Activated naive CD4-positive, alpha-beta T cell treated with anti-CD3 and anti-CD28 coated beads for 36 hours (primary cell): ENCODE measurements at regions not wholly inside any gene's neighbourhood (a gene's known extent, or its start where the extent isn't known, plus 50 kb on each side); places are given as distances from the start of the nearest gene placed in this dataset.

Experiments
- CTCF ChIA-PET: fragments of 350-600 bp; sonication (Branson Sonifier 250); formaldehyde crosslinking; loops from one replicate; lab custom pipeline; 2021; ENCODE audit warnings: antibody characterized with exemption; lab: Charles Lee
- DNase-seq: peaks from one replicate; pipeline ENCODE4 v3.0.0-alpha.2; 2020
- H3K27ac Mint-ChIP-seq: one replicate; pipeline ENCODE4 v1.8.0; 2021; ENCODE audit warnings: mild to moderate bottlenecking, mixed read lengths
- H3K27me3 Mint-ChIP-seq: one replicate; pipeline ENCODE4 v1.8.0; 2021; ENCODE audit warnings: low read depth, mixed read lengths
- H3K36me3 Mint-ChIP-seq: one replicate; pipeline ENCODE4 v1.8.0; 2021; ENCODE audit warnings: low read depth, mixed read lengths
- H3K4me1 Mint-ChIP-seq: one replicate; pipeline ENCODE4 v1.8.0; 2021; ENCODE audit warnings: low read depth, mixed read lengths
- H3K4me3 Mint-ChIP-seq: one replicate; pipeline ENCODE4 v1.8.0; 2021; ENCODE audit warnings: mild to moderate bottlenecking, moderate library complexity, mixed read lengths
- H3K9me3 Mint-ChIP-seq: one replicate; pipeline ENCODE4 v1.8.0; 2021; ENCODE audit warnings: mixed read lengths
- intact Hi-C: fragments of 100-400 bp; cut with micrococcal nuclease; formaldehyde crosslinking; loops from one replicate; pipeline ENCODE4 v1.15.1; 2023

DNA sequence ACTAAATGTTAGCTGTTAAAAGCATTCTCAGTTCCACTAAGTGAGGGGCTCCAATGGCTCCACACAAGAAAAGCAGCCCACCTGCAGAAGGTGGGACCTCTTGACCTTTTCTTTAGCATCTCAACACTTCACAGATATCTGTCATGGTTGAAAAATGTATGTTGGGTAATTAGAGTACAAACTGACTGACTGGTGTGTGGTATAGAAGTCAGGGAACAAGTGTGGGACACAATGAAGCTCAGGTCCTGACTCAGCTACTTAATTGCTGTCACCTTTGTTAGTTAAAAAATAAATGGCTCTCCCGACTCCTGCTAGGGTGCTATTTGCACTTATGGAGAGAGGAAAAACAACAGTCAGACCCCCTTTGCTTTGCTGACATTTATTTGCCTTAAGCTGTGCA lies 299.0 kb downstream of the TTC6 start:
- Mint-ChIP-seq H3K36me3 (no peaks in the 10 kb centered on the region), H3K4me1 (no peaks in the 10 kb centered on the region), H3K27me3 (peaks cover 22% of the 10 kb centered on the region), H3K27ac (no peak overlapping the region), H3K4me3 (no peak overlapping the region), H3K9me3 (peaks cover 2% of the 10 kb centered on the region)
- DNase-seq: no peak
- intact Hi-C loops: no loop called here
- CTCF ChIA-PET: no interaction called here

DNA sequence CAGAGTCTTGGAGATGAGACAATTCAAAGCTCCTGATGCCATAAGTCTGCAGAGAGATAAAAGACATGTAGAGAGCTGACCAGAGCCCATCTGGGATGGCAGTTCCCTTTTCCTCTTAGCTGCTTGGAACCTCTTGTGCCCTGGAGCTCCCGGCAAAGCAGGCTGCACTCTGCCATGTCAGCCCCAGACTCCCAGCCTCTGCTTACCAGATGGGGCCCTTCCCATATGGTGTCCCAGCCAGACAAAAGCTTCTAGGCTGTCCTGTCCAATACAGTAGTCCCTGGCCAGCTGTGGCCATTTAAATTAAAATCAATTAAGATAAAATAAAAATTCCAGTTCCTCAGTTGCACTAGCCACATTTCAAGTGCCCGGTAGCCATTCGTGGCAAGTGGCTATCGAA lies 303.9 kb downstream of the TTC6 start:
- intact Hi-C loops: no loop called here
- H3K27ac Mint-ChIP-seq: no peak overlapping the region
- no peaks in the 10 kb centered on the region for H3K9me3 Mint-ChIP-seq
- CTCF ChIA-PET: interaction anchor here (1.6 kb wide), 1 partner anchor 10 kb away, joined by 5 read pairs; no protein-coding TSS in a partner anchor
- DNase-seq: no peak
- H3K4me1 Mint-ChIP-seq: peaks cover 2% of the 10 kb centered on the region
- no peak overlapping the region for H3K4me3 Mint-ChIP-seq
- peaks cover 14% of the 10 kb centered on the region for H3K27me3 Mint-ChIP-seq
- H3K36me3 Mint-ChIP-seq: no peaks in the 10 kb centered on the region

DNA sequence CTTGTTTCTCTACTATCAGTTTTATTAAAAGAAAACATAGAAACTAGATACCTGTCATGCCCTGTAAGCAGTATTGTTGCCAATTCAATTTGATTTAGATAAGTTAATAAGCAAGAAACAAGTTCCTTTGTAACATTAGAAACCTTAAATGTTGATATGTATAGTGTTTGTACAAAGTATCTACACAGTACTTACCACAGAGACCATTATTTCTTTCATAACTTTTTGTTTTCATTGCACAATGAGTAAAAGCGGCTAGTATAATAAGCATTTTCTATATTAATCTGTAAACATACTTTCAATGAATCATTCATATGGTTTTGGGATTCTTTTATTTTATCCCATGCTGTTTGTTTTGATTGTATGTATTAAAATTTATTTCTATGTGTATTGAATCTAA lies 305.1 kb downstream of the TTC6 start:
- Mint-ChIP-seq H3K9me3 (no peaks in the 10 kb centered on the region), H3K36me3 (no peaks in the 10 kb centered on the region), H3K27me3 (peaks cover 16% of the 10 kb centered on the region), H3K4me3 (no peak overlapping the region), H3K4me1 (peaks cover 2% of the 10 kb centered on the region), H3K27ac (no peak overlapping the region)
- DNase-seq: no peak
- intact Hi-C loops: no loop called here
- CTCF ChIA-PET: no interaction called here

DNA sequence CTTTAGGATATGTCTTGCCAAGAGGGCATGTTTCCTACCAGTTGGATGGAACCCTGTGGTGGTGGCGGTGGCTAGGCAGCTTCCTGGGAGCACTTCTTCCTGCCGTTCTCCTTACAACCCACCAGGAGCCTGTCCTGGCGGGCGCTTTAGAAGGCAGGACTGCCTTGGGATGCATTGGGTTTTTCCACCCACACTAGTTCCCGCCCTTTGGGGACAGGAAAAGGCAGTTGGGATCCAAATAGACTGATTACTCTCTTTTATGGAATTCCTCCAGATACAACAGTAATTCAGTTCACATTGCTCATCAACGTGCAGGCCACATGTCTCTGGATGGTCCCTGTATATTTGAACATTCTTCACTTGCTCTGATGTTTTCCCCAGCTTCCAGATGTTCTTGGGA lies 305.7 kb upstream of the SSTR1 start:
- peaks cover 2% of the 10 kb centered on the region for H3K4me1 Mint-ChIP-seq
- no peaks in the 10 kb centered on the region for H3K36me3 Mint-ChIP-seq
- peaks cover 16% of the 10 kb centered on the region for H3K27me3 Mint-ChIP-seq
- intact Hi-C loops: no loop called here
- DNase-seq: no peak
- CTCF ChIA-PET: interaction anchor here (0.6 to 1.9 kb wide), 5 partner anchors 10 to 1114 kb away, joined by 3 to 10 read pairs (median 3); no protein-coding TSS in a partner anchor
- no peak overlapping the region for H3K27ac Mint-ChIP-seq
- H3K4me3 Mint-ChIP-seq: no peak overlapping the region
- no peaks in the 10 kb centered on the region for H3K9me3 Mint-ChIP-seq

DNA sequence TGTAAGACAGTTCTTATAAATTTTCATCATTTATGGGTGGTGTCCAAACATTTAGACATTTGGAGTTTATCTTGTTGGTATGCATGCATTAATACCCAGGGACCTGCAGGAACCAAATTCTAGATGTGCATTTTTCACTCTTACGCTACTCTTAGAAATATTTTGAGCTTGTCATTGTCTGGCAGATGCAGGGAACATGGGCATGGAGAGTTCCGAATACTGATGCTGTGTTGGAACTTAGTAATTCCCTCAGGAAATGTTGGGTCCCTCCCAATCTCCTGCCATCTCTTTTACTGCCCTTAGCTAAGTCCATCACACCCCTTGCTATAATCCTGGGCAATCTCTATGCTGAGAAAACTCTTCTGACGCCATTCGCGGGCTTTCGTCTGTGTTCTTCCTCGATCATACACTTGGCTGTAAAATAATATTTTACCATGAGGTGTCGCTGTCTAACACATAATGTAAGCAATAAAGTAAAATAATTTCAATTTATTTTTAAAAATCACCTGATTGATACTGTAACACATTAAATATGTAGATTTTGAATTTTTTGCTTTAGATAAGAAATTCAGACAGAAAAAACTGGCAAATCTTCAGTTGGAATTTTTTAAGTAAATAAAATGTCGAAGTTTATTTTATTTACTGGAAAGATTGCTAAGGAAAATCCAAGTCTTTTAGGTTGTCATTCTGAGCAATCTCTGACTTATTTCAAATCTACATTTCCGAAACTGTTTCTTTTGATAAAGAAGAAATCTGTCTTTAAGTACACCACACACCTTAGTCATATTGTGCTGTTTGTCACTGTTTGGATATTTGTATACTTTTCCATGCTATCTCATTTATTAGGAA lies 304.1 kb upstream of the SSTR1 start:
- Mint-ChIP-seq H3K4me1 (peaks cover 2% of the 10 kb centered on the region), H3K9me3 (no peaks in the 10 kb centered on the region), H3K27me3 (peaks cover 16% of the 10 kb centered on the region), H3K27ac (no peak overlapping the region), H3K36me3 (no peaks in the 10 kb centered on the region), H3K4me3 (no peak overlapping the region)
- CTCF ChIA-PET: interaction anchor here (0.7 to 2.2 kb wide), 9 partner anchors 8 to 964 kb away, joined by 3 to 10 read pairs (median 3); partner anchors contain the start of gene CLEC14A
- intact Hi-C loops: loop anchor here (1.0 kb wide), 3 partner anchors 294 to 1112 kb away; no protein-coding TSS in a partner anchor
- DNase-seq: peak; percentile 9

DNA sequence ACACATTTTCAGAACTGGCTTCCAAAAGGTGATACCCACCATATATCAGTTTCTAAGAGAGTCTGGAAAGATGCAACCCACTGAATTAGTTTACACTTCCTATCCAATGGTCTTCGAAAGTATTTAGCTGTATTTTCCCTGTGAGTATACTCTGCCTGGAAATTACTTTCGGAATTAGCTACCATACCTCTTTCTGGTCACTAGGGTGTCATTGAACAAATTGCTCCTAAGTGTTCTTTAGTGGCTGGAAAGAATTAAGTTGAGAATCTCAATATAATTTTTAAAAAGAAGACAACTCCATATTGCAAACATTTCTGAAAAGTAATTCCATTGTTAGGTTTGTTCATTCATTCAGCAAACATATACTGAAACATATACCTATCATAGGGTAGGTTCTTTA lies 283.1 kb upstream of the SSTR1 start:
- DNase-seq: no peak
- Mint-ChIP-seq H3K27me3 (peaks cover 2% of the 10 kb centered on the region), H3K36me3 (no peaks in the 10 kb centered on the region), H3K9me3 (no peaks in the 10 kb centered on the region), H3K4me1 (no peaks in the 10 kb centered on the region), H3K27ac (no peak overlapping the region), H3K4me3 (no peak overlapping the region)
- intact Hi-C loops: no loop called here
- CTCF ChIA-PET: no interaction called here

DNA sequence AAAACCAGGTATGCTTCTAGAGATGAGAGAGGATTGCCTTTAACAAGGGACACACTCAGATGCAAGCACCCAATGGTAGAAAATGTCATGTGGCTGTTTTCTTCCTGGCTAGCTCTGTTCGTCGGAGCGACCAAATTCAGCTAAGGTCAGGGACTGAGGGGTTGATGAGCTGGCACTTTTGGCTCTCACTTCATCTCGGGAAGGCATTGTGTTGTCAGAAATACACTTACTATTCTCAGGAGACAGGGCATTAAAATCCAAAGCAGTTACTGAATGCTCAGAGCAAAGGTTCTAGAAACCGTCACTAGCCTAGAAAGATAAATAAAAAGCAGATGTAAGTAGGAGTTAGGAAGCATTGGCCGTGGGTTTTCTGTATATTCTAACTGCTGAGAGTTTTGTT lies 275.7 kb upstream of the SSTR1 start:
- Mint-ChIP-seq H3K27me3 (peaks cover 8% of the 10 kb centered on the region), H3K27ac (no peak overlapping the region), H3K9me3 (no peaks in the 10 kb centered on the region), H3K4me3 (no peak overlapping the region), H3K4me1 (no peaks in the 10 kb centered on the region), H3K36me3 (no peaks in the 10 kb centered on the region)
- intact Hi-C loops: no loop called here
- DNase-seq: no peak
- CTCF ChIA-PET: no interaction called here

DNA sequence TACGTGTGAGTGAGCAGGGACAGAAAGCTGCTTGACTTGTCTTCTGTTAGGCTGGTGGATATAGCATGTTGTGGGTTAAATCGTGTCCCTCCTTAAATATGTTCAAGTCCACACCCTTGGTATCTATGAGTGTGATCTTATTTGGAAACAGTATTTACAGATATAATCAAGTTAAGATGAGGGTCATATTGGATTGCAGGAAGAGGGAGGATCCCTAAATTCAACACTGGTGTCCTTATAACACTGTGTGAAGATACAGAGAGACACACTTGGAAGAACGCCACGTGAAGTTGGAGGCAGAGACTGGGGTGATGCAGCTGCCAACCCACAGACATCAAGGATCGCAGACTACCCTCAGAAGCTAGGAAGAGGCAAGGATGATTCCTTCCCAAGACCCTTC lies 275.2 kb upstream of the SSTR1 start:
- no peaks in the 10 kb centered on the region for H3K9me3 Mint-ChIP-seq
- H3K4me3 Mint-ChIP-seq: no peak overlapping the region
- DNase-seq: no peak
- H3K27ac Mint-ChIP-seq: no peak overlapping the region
- CTCF ChIA-PET: no interaction called here
- H3K36me3 Mint-ChIP-seq: no peaks in the 10 kb centered on the region
- no peaks in the 10 kb centered on the region for H3K4me1 Mint-ChIP-seq
- intact Hi-C loops: no loop called here
- H3K27me3 Mint-ChIP-seq: peaks cover 8% of the 10 kb centered on the region

DNA sequence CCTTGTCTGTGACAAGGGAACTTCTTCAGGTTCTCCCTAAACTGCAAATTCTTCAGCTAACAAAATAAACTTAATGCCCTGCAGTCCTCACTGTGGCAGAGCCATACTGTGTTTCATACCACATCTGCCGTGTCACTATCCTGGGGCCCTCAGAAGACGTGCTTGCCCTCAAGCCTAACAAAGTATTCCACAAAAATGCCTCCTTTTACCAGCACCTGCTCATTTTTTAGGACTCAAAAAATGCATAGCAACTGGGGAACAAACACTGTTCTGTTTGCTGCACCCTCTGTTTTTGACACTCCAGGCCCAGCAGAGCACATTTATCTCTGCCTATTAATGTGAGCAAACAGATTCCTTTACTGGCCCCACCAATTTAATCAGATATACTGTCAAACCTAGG lies 270.7 kb upstream of the SSTR1 start:
- Mint-ChIP-seq H3K4me3 (no peak overlapping the region), H3K9me3 (no peaks in the 10 kb centered on the region), H3K4me1 (no peaks in the 10 kb centered on the region), H3K27ac (no peak overlapping the region), H3K27me3 (peaks cover 10% of the 10 kb centered on the region), H3K36me3 (no peaks in the 10 kb centered on the region)
- CTCF ChIA-PET: no interaction called here
- DNase-seq: no peak
- intact Hi-C loops: no loop called here

DNA sequence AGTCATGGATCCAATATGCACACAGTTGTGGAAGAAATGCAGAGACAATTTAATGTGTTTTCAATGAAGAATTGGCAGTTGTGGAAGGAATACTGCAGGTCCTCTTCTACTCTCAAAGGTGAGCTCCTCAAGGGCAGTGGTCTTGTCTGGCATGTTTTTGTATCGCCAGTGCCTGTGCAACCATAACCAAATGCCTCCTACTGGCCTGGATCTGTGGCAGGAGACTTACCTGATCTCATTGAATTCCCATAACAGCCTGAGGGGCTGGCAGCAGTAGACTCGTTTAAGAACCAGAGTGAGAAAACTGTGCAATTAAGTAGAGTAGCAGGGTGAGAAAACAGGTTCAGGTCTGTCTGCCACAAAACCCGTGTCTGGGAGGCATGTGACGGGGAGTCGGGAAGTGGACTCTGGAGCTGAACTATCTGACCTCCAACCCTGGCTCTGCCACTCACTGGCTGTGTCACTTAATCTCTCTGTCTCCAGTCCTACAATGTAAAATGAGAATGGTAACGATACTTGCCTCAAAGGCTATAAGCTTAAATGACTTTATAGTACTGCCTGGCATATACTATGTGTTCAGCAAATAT lies 268.2 kb upstream of the SSTR1 start:
- DNase-seq: no peak
- H3K4me3 Mint-ChIP-seq: no peak overlapping the region
- CTCF ChIA-PET: no interaction called here
- H3K9me3 Mint-ChIP-seq: no peaks in the 10 kb centered on the region
- H3K4me1 Mint-ChIP-seq: no peaks in the 10 kb centered on the region
- no peaks in the 10 kb centered on the region for H3K36me3 Mint-ChIP-seq
- H3K27ac Mint-ChIP-seq: no peak overlapping the region
- H3K27me3 Mint-ChIP-seq: peaks cover 7% of the 10 kb centered on the region
- intact Hi-C loops: no loop called here

DNA sequence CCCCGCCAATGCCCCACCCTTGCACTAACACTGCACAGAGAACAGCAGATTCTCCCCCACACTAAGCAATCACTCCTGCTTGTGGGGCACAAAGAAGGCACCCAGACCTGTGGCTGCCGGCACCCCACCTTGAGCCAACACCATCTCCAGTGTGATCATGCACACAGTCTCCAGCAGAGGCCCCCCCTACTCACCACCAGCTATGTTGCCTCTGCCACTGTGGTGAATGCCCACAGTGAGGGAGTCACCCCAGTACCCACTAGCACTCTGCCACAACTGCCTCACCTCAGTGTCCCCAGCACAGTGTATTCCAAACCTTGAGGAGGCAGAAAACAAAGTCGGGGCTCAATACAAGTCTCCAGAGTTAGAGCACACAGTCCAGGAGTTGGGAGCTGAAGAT lies 261.7 kb upstream of the SSTR1 start:
- Mint-ChIP-seq H3K4me3 (no peak overlapping the region), H3K4me1 (no peaks in the 10 kb centered on the region), H3K9me3 (peaks cover 27% of the 10 kb centered on the region), H3K27me3 (peaks cover 2% of the 10 kb centered on the region), H3K27ac (no peak overlapping the region), H3K36me3 (no peaks in the 10 kb centered on the region)
- DNase-seq: no peak
- CTCF ChIA-PET: no interaction called here
- intact Hi-C loops: no loop called here

DNA sequence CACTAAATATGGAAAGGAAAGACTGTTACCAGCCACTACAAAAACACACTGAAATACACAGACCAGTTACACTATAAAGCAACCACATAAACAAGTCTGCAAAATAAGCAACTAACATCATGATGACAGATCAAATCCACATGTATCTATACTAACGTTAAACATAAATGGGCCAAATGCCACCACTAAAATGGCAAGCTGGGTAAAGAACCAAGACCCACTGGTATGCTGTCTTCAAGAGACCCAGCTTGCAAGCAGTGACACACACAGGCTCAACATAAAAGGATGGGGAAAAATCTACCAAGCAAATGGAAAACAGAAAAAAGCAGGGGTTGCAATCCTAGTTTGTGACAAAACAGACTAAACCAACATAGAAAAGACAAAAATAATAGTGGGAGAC lies 260.9 kb upstream of the SSTR1 start:
- Mint-ChIP-seq H3K27me3 (peaks cover 2% of the 10 kb centered on the region), H3K36me3 (no peaks in the 10 kb centered on the region), H3K27ac (no peak overlapping the region), H3K4me1 (no peaks in the 10 kb centered on the region), H3K4me3 (no peak overlapping the region), H3K9me3 (peaks cover 28% of the 10 kb centered on the region)
- DNase-seq: no peak
- intact Hi-C loops: no loop called here
- CTCF ChIA-PET: no interaction called here

DNA sequence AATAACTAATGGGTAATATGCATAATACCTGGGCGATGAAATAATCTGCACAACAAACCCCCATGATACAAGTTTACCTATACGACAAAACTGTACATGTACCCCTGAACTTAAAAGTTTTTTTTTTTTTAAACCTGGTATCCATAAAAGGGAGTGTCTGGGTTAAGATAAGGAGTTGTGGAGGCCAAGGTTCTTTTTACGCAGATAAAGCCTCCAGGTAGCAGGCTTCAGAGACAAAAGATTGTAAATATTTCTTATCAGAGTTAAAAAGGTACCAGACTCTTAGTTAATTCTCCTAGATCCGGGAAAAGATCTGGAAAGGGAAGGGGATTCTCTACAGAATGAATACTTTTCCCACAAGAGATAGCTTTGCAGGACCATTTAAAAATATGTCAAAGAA lies 259.4 kb upstream of the SSTR1 start:
- Mint-ChIP-seq H3K4me1 (no peaks in the 10 kb centered on the region), H3K4me3 (no peak overlapping the region), H3K27ac (no peak overlapping the region), H3K27me3 (peaks cover 2% of the 10 kb centered on the region), H3K9me3 (peaks cover 30% of the 10 kb centered on the region), H3K36me3 (no peaks in the 10 kb centered on the region)
- no peak for DNase-seq
- CTCF ChIA-PET: no interaction called here
- intact Hi-C loops: no loop called here
